ENCODE measurements at regions not wholly inside any gene's neighbourhood (a gene's known extent, or its start where the extent isn't known, plus 50 kb on each side); places are given as distances from the start of the nearest gene placed in this dataset.

- Histone ChIP-seq H3K4me1 (replicated peaks in 1 of 4; ENCODE audit: control insufficient read depth in 3 of 4, insufficient read depth in 4 of 4, low read length in 3 of 4) (no peaks in the 10 kb centered on the region), H3K4ac (replicated peaks; ENCODE audit: insufficient read length, low read depth, low read length) (no peak overlapping the region), H3K27me3 (replicated peaks in 1 of 4; ENCODE audit: control insufficient read depth in 3 of 4, extremely low read depth in 1 of 4, insufficient read depth in 3 of 4, low read length in 3 of 4) (no peaks in the 10 kb centered on the region), H3K79me2 (ENCODE audit: control insufficient read depth in 1 of 2, insufficient read depth in 2 of 2, low read length in 2 of 2) (no peaks in the 10 kb centered on the region), H3K36me3 (ENCODE audit: control insufficient read depth in 2 of 4, insufficient read depth in 4 of 4, low read length in 3 of 4) (no peaks in the 10 kb centered on the region), H2BK5ac (ENCODE audit: low read depth, low read length) (no peak overlapping the region), H2BK120ac (replicated peaks; ENCODE audit: low read depth, low read length) (no peak overlapping the region), H3K27ac (ENCODE audit: low read depth, low read length) (no peak overlapping the region), H3K4me2 (ENCODE audit: insufficient read depth in 1 of 2, low read depth in 2 of 2, low read length in 2 of 2) (no peak overlapping the region), H3K79me1 (ENCODE audit: low read depth, low read length) (no peaks in the 10 kb centered on the region), H4K20me1 (replicated peaks in 1 of 2; ENCODE audit: control insufficient read depth in 1 of 2, insufficient read depth in 2 of 2, low read length in 2 of 2) (no peaks in the 10 kb centered on the region), H3K23me2 (ENCODE audit: low read depth, low read length) (no peaks in the 10 kb centered on the region), H3K9me3 (ENCODE audit: insufficient read depth in 2 of 2, low read depth in 1 of 2, low read length in 1 of 2) (peaks cover 0 to under 1% of the 10 kb centered on the region in 2 experiments; a peak in 1 of 4 replicates), H2BK20ac (ENCODE audit: low read length) (no peak overlapping the region), H4K8ac (ENCODE audit: extremely low read depth, insufficient read depth, low read length) (no peak overlapping the region), H2BK15ac (ENCODE audit: low read length) (no peak overlapping the region), H3K14ac (ENCODE audit: insufficient read length) (no peak overlapping the region), H2BK12ac (ENCODE audit: low read depth, low read length) (no peak overlapping the region), H2AK5ac (ENCODE audit: low read depth, low read length) (no peak overlapping the region), H4K91ac (replicated peaks; ENCODE audit: insufficient read length, low read length) (no peak overlapping the region), H3K23ac (ENCODE audit: insufficient read length) (no peak overlapping the region), H3K4me3 (ENCODE audit: extremely low read depth in 1 of 4, insufficient read depth in 2 of 4, low read depth in 3 of 4, low read length in 4 of 4) (no peak overlapping the region), H2AFZ (ENCODE audit: low read length) (no peak overlapping the region), H3K56ac (replicated peaks; ENCODE audit: insufficient read length, low read depth, low read length) (no peak overlapping the region), H4K5ac (ENCODE audit: insufficient read length, low read depth, low read length) (no peak overlapping the region), H3K18ac (ENCODE audit: extremely low read depth, low read length) (no peak overlapping the region), H3K9ac (replicated peaks in 1 of 4; ENCODE audit: extremely low read depth in 1 of 4, low read depth in 3 of 4, low read length in 3 of 4) (no peak overlapping the region)
- 85% methylated on average over 9 of the region's 9 CpGs; no CpG with 5 or more reads in 1 of the 2 experiments for WGBS, 2 experiments (ENCODE audit: extremely low coverage in 1 of 2, insufficient coverage in 1 of 2, insufficient read length in 1 of 2, insufficient replicate concordance in 2 of 2, low coverage in 1 of 2, low lambda C conversion rate in 2 of 2, missing lambda C conversion rate in 1 of 2)
- FAIRE-seq, result no peak
- ChIA-PET CTCF (ENCODE audit: partially characterized antibody) (no interaction called here), POLR2A (ENCODE audit: partially characterized antibody) (no interaction called here)
- no peak for DNase-seq (ENCODE audit: low read depth in 1 of 2, low spot score in 2 of 2)
- TF ChIP-seq TAF7 (optimal IDR thresholded peaks at IDR 0.05; ENCODE audit: borderline replicate concordance, low read depth, low read length), result no peak
- no peak for TF ChIP-seq BCL11A (IDR thresholded peaks at IDR 0.05; ENCODE audit: low read depth in 2 of 2, low read length in 2 of 2)
- TF ChIP-seq MAFK (IDR thresholded peaks at IDR 0.05; ENCODE audit: low read depth, low read length), result no peak
- no peak for TF ChIP-seq CEBPB (IDR thresholded peaks at IDR 0.05; ENCODE audit: low read depth, low read length)
- no peak for TF ChIP-seq SIRT6 (IDR thresholded peaks at IDR 0.05; ENCODE audit: low read length)
- no peak for TF ChIP-seq SAP30 (IDR thresholded peaks at IDR 0.05; ENCODE audit: insufficient read depth, insufficient replicate concordance, low read length)
- TF ChIP-seq RAD21 (IDR thresholded peaks at IDR 0.05 in 1 of 2, conservative IDR thresholded peaks at IDR 0.05 in 1 of 2; ENCODE audit: low read depth in 2 of 2, low read length in 2 of 2), result no peak
- TF ChIP-seq, protein P1, sequence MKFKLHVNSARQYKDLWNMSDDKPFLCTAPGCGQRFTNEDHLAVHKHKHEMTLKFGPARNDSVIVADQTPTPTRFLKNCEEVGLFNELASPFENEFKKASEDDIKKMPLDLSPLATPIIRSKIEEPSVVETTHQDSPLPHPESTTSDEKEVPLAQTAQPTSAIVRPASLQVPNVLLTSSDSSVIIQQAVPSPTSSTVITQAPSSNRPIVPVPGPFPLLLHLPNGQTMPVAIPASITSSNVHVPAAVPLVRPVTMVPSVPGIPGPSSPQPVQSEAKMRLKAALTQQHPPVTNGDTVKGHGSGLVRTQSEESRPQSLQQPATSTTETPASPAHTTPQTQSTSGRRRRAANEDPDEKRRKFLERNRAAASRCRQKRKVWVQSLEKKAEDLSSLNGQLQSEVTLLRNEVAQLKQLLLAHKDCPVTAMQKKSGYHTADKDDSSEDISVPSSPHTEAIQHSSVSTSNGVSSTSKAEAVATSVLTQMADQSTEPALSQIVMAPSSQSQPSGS (IDR thresholded peaks at IDR 0.05; ENCODE audit: low read length), result no peak
- TF ChIP-seq HDAC2 (IDR thresholded peaks at IDR 0.05; ENCODE audit: borderline replicate concordance in 1 of 2, low read depth in 2 of 2, low read length in 2 of 2), result no peak
- TF ChIP-seq RBBP5 (IDR thresholded peaks at IDR 0.05; ENCODE audit: borderline replicate concordance, low read depth, low read length), result no peak
- no peak for TF ChIP-seq EP300 (IDR thresholded peaks at IDR 0.05; ENCODE audit: borderline replicate concordance in 1 of 2, low read depth in 2 of 2, low read length in 2 of 2)
These were observed 105.0 kb downstream of the OTUD1 start for GRCh38 chr10:23543691-23544380.
